Activated CD4-positive, alpha-beta T cell treated with anti-CD3 and anti-CD28 coated beads, Interleukin-2, amount 50 U/mL, for 16 hours (primary cell): ENCODE measurements at regions not wholly inside any gene's neighbourhood (a gene's known extent, or its start where the extent isn't known, plus 50 kb on each side); places are given as distances from the start of the nearest gene placed in this dataset.

Experiments
- DNase-seq: peaks from one replicate; pipeline ENCODE4 v3.0.0-alpha.2; 2020

DNA sequence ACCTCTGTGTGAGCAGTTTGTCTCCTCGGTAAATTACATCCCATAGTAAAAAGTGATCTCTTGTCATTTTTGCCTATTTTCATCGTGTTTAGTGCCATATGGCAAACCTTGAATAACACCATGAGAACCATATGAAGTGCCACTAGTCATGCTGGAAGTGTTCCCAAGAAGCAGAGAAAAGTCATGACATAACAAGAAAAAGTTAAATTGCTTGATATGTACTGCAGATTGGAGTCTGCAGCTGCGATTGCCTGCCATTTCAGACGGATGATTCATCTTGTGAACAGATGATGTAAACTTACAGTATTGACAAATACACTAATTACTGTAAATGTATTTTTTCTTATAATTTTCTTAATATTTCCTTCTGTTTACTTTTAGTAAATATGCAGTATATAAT, 846.7 kb downstream of the BCL11A start:
- DNase-seq, result no peak

DNA sequence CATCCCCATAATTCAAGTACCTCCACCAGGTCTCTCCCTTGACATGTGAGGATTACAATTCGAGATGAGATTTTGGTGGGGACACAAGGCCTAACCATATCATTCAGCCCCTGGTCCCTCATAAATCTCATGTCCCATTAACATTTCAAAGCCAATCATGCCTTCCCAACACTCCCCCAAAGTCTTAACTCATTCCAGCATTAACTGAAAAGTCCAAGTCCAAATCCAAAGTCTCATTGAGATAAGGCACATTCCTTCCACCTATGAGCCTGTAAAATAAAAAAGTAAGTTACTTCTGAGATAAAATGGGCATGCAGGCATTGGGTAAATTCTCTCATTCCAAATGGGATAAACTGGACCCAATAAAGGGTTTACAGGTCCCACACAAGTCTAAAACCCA, 849.7 kb downstream of the BCL11A start:
- DNase-seq, result no peak

- DNase-seq, result no peak
Observed at GRCh38 chr2:59702026-59702425, 851.4 kb downstream of the BCL11A start.

DNA sequence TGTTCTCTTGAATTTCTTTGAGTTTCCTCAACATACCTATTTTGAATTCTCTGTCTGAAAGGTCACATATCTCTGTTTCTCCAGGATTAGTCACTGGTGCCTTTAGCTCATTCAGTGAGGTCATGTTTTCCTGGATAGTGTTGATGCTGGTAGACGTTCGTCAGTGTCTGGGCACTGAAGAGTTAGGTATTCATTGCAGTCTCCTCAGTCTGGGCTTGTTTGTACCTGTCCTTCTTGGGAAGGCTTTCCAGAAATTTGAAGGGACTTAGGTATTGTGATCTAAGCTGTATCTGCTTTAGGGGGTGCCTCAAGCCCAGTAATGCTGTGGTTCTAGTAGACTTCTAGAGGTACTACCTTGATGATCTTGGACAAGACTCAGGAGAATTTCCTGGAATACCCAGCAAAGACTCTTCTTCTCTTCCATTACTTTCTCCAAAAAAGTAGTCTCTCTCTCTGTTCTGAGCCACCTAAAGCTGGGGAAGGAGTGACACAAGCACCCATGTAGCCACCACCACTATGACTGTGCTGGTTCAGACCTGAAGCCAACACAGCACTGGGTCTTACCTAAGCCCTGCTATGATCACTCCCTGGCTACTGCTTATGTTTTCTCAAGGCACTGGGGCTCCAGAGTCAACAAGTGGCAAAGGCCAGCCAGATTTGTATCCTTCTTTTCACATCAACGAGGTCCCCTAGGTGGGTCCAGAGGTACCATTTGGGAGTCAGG, 852.0 kb downstream of the BCL11A start:
- no peak for DNase-seq

DNA sequence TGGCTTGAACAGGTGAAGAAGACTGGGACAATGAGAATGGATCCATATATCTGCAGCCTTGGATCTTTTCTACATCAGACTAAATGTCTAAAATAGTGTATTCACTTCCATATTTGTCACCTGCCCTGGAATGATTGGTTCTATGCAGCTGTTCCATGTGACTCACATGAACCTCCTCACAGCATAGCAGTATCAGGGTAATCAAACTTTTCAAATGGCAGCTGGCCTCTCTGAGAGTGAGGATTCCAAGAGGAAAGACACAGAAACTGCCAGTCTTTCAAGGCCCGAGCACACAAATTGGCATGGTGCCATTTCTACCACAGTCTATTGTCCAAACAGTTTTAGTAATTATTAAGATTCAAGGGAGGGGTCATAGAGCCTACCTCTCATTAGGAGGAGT, 859.3 kb downstream of the BCL11A start:
- DNase-seq, result no peak

GRCh38 chr2:59693231-59693959, 860.1 kb downstream of the BCL11A start:
- no peak for DNase-seq

GRCh38 chr2:59691518-59692190, 861.8 kb downstream of the BCL11A start:
- DNase-seq, result no peak

- no peak for DNase-seq
Observed at GRCh38 chr2:59690849-59691248, 862.6 kb downstream of the BCL11A start.

GRCh38 chr2:59684771-59685166, 868.7 kb downstream of the BCL11A start:
- no peak for DNase-seq

- DNase-seq, result no peak
Observed at GRCh38 chr2:59684116-59684770, 869.2 kb downstream of the BCL11A start.

DNA sequence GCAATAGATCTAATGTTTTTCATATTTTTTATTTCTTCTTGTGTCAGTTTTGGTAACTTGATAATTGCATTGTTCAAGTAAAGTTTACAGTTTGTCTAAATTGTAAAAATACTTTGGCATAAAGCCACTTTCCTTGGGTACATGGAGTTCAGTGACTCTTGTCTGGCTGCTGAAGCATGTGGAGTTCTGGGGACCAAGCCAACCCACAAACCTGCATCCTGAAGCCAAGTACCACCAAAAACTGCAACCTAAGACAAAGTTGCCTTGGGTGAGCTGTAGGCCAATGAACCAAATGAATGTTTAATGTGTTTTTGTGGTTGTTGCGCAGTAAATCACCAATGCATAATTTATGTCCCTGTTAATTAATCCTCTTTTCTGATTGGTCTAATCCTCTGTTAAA, 872.6 kb downstream of the BCL11A start:
- no peak for DNase-seq

DNA sequence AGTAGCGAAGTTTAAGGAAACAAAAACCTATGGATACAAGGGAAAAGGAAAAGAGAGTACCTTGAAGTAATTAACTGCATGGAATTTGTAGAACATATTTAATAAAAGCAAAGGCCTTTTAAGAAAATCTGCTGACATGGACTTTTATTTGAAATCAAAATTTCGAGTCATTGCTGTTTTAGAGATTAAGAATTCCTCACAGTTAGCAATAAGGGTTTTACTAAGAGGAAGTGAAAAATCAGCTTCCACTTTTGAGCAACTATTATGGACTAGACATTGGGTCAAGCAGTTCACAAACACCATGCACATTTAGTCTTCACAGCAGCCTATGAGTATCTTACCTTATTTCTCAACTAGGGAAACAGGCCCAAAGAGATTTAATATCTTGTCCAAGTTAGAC, 876.3 kb downstream of the BCL11A start:
- no peak for DNase-seq

- no peak for DNase-seq
Observed at GRCh38 chr2:59674100-59674499, 879.4 kb downstream of the BCL11A start.

- no peak for DNase-seq
Observed at GRCh38 chr2:59665021-59665420, 888.4 kb downstream of the BCL11A start.

DNA sequence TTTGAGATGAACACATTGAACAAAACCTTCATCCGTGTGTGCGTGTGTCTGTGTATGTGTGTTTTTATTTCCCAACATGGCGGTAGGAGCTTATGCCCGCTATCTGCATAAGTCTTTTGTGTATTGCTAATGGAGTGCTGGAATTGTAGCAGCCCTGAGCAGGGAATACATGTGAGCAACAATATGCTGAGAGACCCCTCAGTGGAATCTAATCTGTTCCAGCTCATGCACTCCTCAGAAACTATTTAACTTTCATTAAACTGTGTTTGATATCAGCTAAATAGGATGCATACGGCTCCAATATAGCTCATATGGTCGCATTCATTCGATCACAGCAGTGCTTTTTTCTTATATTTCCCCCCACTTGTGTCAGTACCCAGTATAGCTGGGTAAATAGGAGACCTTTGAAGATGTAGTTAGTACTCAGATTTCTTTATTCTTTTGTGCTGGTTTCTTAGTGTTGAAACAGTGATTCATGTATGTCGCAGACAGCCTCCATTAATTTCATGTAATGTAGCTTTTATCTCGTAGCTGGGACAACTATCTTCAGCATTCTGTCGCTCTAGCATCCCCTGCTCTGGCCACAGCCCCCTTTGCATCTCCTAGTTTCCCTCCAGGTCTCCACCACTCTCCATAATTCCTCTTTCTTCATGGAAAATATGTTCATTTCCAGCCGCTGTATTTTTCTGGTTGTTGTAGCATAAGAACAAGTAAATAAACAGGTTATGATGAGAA, 891.2 kb downstream of the BCL11A start:
- no peak for DNase-seq

DNA sequence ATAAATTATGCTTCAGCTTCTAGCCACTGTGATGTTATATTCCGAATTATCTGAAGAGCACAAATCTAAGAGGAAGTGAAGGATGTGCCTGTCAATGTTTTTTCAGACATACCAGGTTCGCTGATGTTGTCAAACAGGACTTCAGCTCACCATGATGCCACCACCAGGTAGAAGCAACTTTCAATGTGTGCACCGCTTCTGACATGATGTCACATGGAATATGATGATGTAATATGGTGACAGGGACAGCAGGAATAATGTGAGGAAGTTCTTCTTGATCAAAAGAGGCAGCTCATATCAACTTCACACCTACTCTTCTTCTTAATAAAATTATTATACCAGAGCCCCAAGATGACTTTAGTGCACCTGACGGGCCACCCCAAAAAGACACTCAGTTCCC, 893.2 kb downstream of the BCL11A start:
- no peak for DNase-seq

DNA sequence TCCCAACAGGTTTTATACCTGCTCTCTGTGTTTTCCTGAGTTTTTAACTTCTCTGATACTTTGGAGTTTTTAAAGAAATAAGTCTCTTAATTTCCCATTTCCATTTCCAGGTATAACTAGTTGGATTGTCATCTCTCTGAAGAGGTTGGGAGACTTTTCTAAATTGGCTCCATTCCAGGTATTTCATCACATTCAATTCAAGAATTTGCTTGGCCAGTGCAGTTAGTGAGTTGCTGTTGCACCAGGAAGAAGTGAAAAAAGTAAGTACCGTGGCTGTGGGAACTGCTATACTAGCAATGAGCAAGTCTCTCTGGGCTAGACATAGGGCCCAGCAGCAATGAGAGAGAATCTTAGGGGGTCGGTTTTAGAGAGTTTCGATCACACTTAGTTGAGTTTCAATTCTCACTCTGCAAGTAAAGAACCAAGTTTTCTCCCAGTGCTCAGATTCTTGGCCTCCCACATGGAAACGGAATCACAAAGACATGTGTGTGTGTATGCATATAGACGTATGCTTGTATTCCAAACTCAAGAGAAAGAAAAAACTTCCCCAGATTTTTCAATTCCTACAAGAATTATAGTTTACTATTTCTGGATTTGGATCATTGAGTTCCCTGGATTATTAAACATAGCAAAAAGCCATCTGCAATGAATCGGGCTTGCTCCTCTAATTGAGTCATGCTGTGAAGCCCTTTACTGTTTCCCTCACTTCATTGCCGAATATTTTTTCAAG, 894.4 kb downstream of the BCL11A start:
- no peak for DNase-seq

DNA sequence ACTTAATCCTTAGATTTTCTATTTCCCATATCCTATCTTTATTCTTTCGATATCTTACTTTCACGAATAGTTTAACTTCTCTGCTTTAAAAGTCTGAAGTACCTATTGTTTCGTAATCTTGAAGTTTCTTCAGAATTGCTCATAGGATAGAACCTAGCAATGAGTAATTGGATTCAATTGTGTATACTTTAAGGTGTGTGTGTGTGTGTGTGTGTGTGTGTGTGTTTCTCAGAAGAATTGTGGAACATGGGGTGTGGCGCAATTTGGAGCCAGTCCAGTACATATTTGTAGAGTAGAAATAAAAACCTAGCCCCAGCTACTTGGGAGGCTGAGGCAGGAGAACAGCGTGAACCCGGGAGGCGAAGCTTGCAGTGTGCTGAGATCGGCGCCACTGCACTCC, 897.6 kb downstream of the BCL11A start:
- no peak for DNase-seq

- no peak for DNase-seq
Observed at GRCh38 chr2:59654710-59655109, 898.7 kb downstream of the BCL11A start.

- no peak for DNase-seq
Observed at GRCh38 chr2:59653164-59653563, 900.3 kb downstream of the BCL11A start.

DNA sequence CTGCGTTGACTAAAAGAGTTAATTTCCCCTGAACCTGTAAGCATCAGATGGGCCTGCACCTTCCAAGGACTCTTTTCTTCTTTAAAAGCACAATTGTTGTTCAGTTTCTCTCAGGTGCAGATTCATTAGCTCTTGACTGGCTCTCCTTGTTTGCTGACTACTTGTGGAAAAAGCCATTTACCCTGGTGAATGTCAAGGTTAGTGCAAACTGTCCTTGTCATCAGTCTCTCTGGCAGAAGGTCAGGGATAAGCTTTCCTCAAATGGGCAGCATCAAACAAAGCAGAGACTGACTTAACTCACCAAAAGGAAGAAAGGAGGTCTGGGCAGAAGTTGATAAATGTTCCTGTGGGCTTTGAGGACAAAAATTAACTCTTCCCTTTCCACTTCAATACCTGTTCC, 922.7 kb downstream of the BCL11A start:
- no peak for DNase-seq

GRCh38 chr2:59627599-59627998, 925.9 kb downstream of the BCL11A start:
- no peak for DNase-seq
